SU-DHL-6 (cell line): ENCODE measurements at regions not wholly inside any gene's neighbourhood (a gene's known extent, or its start where the extent isn't known, plus 50 kb on each side); places are given as distances from the start of the nearest gene placed in this dataset.

Source experiments
- H2AFZ ChIP-seq: fragments of 200-600 bp; sonication (generic); 2 replicates; pipeline ENCODE4 v1.6.1; 2014; ENCODE audit warnings: low read depth, mild to moderate bottlenecking, moderate library complexity, mixed read lengths, antibody characterized with exemption, low read length; ENCODE audit not compliant: severe bottlenecking
- H3F3A ChIP-seq: fragments of 200-600 bp; shearing (Covaris generic); 2 replicates; pipeline ENCODE4 v1.6.0; 2016; ENCODE audit warnings: antibody characterized with exemption, mild to moderate bottlenecking; ENCODE audit not compliant: insufficient read depth
- H3K27ac ChIP-seq: fragments of 200-600 bp; sonication (generic); 2 replicates; pipeline ENCODE4 v1.5.1; 2016; ENCODE audit warnings: low read depth, mild to moderate bottlenecking, low read length, moderate library complexity, mixed read lengths
- H3K27me3 ChIP-seq: fragments of 200-600 bp; sonication (generic), shearing (Covaris generic); 2 replicates; pipeline ENCODE4 v1.6.0; 2014; ENCODE audit warnings: mild to moderate bottlenecking, low read length
- H3K36me3 ChIP-seq: fragments of 200-600 bp; sonication (generic); 2 replicates; pipeline ENCODE4 v1.6.1; 2014; ENCODE audit warnings: mild to moderate bottlenecking, low read length, mixed read lengths
- H3K4me2 ChIP-seq: fragments of 300-600, 200-600 bp; shearing (Covaris generic), sonication (generic); 2 replicates; pipeline ENCODE4 v1.6.0; 2014; ENCODE audit warnings: low read length, low read depth, mild to moderate bottlenecking; ENCODE audit not compliant: poor library complexity, severe bottlenecking
- H3K4me3 ChIP-seq: fragments of 200-600 bp; sonication (generic); 2 replicates; pipeline ENCODE4 v1.5.1; 2014; ENCODE audit warnings: antibody characterized with exemption, low read length, mild to moderate bottlenecking, mixed read lengths; ENCODE audit not compliant: insufficient read depth, poor library complexity, severe bottlenecking
- H3K79me2 ChIP-seq: fragments of 200-600 bp; sonication (generic); 2 replicates; pipeline ENCODE4 v1.6.1; 2014; ENCODE audit warnings: mild to moderate bottlenecking, low read length, moderate library complexity; ENCODE audit not compliant: insufficient read depth
- H3K9ac ChIP-seq: fragments of 200-600 bp; sonication (generic); 2 replicates; pipeline ENCODE4 v1.7.0; 2014; ENCODE audit warnings: mild to moderate bottlenecking, low read length
- H3K9me2 ChIP-seq: fragments of 200-600 bp; sonication (generic); replicated peaks from 2 replicates; pipeline ENCODE4 v1.6.1; 2014; ENCODE audit warnings: low read length; ENCODE audit not compliant: insufficient read depth
- H3K9me3 ChIP-seq: fragments of 200-600 bp; sonication (generic); 2 replicates; pipeline ENCODE4 v1.6.1; 2014; ENCODE audit warnings: low read length, mixed read lengths; ENCODE audit not compliant: insufficient read depth
- H4K20me1 ChIP-seq: fragments of 200-600 bp; sonication (generic); 2 replicates; pipeline ENCODE4 v1.6.1; 2014; ENCODE audit warnings: low read depth, mild to moderate bottlenecking, antibody characterized with exemption, low read length, moderate library complexity, mixed read lengths
- CTCF ChIP-seq: fragments of 200-600 bp; sonication (generic); IDR thresholded peaks from one replicate; pipeline ENCODE4 v1.5.1; 2017; ENCODE audit warnings: antibody characterized with exemption, mild to moderate bottlenecking, low read length, moderate library complexity; ENCODE audit not compliant: insufficient read depth, poor library complexity, severe bottlenecking
- EZH2phosphoT487 ChIP-seq: fragments of 200-600 bp; sonication (generic), shearing (Covaris generic); conservative IDR thresholded peaks from 2 replicates; pipeline ENCODE4 v1.6.1; 2018; ENCODE audit warnings: mild to moderate bottlenecking, antibody characterized with exemption, low read length, moderate library complexity, mixed read lengths

DNA sequence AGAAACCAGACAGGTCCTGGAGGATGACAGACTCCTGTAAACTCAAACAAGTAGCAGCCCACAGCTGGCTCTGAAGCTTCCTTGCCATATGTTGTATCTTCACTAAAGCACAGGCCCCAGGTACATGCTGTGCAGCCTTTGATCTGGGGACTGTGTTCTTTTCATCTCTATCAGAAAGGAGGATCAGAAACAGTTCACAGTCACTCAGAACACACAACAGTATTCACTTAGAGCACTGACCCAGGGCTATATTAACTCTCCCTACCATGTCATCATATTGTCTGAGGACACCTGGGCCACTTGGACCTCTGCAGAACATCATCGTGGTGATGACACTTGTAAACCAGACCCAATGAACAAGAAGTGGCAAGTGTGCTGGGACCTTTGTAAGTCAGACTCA lies 222.0 kb downstream of the SETD4 start:
- Histone ChIP-seq H3F3A (no peaks in the 10 kb centered on the region), H3K27ac (no peak overlapping the region), H4K20me1 (no peaks in the 10 kb centered on the region), H3K36me3 (no peaks in the 10 kb centered on the region), H3K9me3 (no peaks in the 10 kb centered on the region), H3K27me3 (no peaks in the 10 kb centered on the region), H3K9ac (no peak overlapping the region), H3K4me2 (no peak overlapping the region), H3K4me3 (no peak overlapping the region), H3K9me2 (no peaks in the 10 kb centered on the region), H3K79me2 (no peaks in the 10 kb centered on the region), H2AFZ (no peak overlapping the region)
- no peak for TF ChIP-seq CTCF

DNA sequence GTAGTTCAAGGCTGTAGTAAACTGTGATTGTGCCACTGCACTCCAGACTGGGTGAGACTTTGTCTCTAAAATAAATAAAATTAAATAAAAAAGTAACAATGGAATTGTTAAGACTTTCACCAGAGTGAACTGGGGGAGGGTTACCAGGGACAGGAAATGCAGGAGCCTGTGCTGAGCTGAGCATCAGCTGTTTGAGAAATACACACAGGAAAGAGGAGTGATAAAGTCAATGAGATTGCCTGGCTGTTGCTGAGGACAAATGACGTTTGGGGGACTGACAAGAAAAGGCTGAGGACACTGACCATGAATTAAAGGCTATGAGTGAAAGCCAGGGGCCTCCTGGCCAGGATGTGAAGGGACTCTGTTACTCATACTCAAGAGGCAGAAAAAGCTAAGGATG lies 226.3 kb downstream of the SETD4 start:
- Histone ChIP-seq H3K4me2 (no peak overlapping the region), H3K9ac (no peak overlapping the region), H3F3A (no peaks in the 10 kb centered on the region), H3K27ac (no peak overlapping the region), H3K36me3 (no peaks in the 10 kb centered on the region), H3K79me2 (no peaks in the 10 kb centered on the region), H3K4me3 (no peak overlapping the region), H3K9me2 (no peaks in the 10 kb centered on the region), H3K9me3 (no peaks in the 10 kb centered on the region), H3K27me3 (no peaks in the 10 kb centered on the region), H4K20me1 (no peaks in the 10 kb centered on the region), H2AFZ (no peak overlapping the region)
- TF ChIP-seq EZH2phosphoT487 (no peak), CTCF (no peak)

DNA sequence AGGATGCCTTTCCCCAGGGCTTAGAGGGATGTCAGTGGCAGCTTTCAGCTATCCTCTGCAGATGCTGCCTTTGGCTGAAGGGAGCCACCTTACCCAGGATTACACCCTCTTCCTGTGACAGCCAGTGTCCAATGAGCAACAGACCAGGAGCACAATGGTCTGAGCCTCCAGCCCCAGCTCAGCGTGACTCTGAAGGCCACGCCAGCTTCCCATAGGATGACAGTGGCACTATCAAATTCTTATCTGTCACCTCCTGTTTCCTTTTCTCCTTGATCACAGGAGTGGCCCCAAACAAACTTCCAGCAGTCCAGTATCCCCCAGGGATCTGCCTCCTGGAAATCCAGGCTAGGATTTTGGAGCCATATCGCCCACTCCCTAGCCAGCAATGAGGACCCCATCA lies 226.9 kb downstream of the SETD4 start:
- no peak overlapping the region for H3K4me3 ChIP-seq
- H3K9me2 ChIP-seq, result no peaks in the 10 kb centered on the region
- no peaks in the 10 kb centered on the region for H4K20me1 ChIP-seq
- no peak overlapping the region for H3K4me2 ChIP-seq
- H3K79me2 ChIP-seq, result no peaks in the 10 kb centered on the region
- no peak overlapping the region for H3K9ac ChIP-seq
- H3K27me3 ChIP-seq, result no peaks in the 10 kb centered on the region
- no peak overlapping the region for H3K27ac ChIP-seq
- no peaks in the 10 kb centered on the region for H3F3A ChIP-seq
- H3K9me3 ChIP-seq, result no peaks in the 10 kb centered on the region
- no peak for TF ChIP-seq EZH2phosphoT487
- no peak for TF ChIP-seq CTCF
- H3K36me3 ChIP-seq, result no peaks in the 10 kb centered on the region
- no peak overlapping the region for H2AFZ ChIP-seq

DNA sequence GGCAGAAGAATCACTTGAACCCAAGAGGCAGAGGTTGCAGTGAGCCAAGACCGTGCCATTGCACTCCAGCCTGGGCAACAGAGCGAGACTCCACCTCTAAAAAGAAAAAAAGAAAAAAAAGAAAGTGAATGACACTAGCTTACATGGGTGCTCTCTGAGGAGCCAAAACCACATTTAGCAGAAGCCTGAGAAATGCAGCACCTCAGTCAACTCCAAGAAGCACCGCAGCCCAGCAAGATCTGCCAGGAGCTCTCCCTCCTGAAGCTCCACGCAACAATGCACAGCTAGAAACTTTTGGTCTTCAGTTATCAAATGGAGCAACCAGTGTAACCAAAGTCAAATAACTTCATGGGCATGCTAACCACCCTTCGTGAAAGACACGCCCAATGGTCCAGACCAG lies 229.1 kb downstream of the SETD4 start:
- no peaks in the 10 kb centered on the region for H4K20me1 ChIP-seq
- no peaks in the 10 kb centered on the region for H3K36me3 ChIP-seq
- TF ChIP-seq EZH2phosphoT487, result no peak
- TF ChIP-seq CTCF, result no peak
- no peak overlapping the region for H3K4me2 ChIP-seq
- H3K9ac ChIP-seq, result no peak overlapping the region
- no peak overlapping the region for H2AFZ ChIP-seq
- no peaks in the 10 kb centered on the region for H3F3A ChIP-seq
- no peaks in the 10 kb centered on the region for H3K79me2 ChIP-seq
- no peaks in the 10 kb centered on the region for H3K9me3 ChIP-seq
- no peaks in the 10 kb centered on the region for H3K9me2 ChIP-seq
- no peak overlapping the region for H3K27ac ChIP-seq
- no peak overlapping the region for H3K4me3 ChIP-seq
- no peaks in the 10 kb centered on the region for H3K27me3 ChIP-seq
